Stimulated activated CD8-positive, alpha-beta memory T cell treated with anti-CD3 and anti-CD28 coated beads, Interleukin-12 subunit alpha, Interleukin-12 subunit beta, amount 100 ng/mL, for 24 hours (primary cell): ENCODE measurements at regions not wholly inside any gene's neighbourhood (a gene's known extent, or its start where the extent isn't known, plus 50 kb on each side); places are given as distances from the start of the nearest gene placed in this dataset.
"Not testable (repeated sequence)": the region's sequence is repeated elsewhere in the genome, so short reads cannot be mapped to it uniquely, and the experiment has no call there.

ENCODE experiments used
- DNase-seq: peaks from one replicate; pipeline ENCODE4 v3.0.0-alpha.2; 2020; ENCODE audit errors: extremely low read depth

DNA sequence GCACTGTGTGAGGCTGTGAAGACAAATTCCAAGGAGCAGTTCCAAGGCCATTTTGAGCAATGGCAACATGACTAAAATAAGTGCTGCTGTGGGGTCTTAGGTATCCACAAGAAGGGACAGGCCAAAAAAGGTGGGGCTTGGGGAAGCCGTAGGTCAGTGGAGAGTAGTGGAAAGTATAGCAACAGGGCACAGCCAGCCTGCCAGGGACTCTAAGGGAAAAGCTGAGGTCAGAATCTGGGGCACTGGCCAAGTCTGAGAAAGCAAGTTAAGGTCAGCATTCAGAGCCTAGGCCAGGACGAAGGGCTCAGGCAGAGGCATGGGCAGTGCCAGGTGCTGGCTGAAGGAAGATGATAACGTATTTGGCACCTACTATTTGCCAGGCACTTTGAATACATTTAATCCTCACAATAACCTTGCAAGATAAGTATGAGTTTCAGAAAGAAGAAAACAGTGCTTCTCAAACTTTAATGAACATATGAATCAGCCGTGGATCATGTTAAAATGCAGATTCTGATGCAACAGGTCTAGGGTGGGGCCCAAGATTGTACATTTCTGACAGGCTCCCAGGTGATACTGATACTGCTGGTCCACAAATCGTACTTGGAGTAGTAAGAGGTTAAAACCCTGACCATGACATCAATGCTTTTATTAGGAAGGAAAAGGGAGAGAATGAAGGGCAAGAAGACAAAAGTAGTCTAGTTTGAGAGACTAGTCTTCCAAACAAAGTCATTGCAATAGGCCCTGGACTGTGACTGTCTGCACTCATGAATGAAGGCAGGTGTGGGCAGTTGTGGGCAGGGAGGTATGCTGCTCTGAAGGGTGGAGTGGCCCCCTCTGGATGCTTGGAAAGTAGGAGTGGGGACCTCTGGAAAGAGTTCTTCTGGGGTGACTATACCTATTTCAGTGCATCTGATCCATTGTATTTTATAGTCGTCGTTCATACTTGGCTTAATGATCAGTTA, 106.3 kb upstream of the ANKRD28 start:
- no peak for DNase-seq

DNA sequence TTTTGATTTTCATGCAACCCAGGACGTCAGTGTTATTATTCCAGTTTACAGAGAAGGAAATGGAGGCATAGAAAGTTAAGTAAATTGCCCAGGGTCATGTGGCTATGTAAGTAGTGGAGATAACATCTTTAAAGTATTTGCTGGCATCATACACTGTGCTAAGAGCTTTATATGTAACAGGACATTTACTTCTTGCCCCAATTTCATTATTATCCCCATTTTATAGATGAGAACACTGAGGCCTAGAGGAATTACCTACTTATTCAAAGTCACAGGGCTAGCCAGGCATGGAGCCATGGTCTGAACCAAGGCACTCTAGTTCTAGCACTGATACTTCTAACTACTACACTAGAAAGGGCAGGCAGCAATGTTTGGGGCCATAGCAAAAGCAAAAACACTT, 107.3 kb upstream of the ANKRD28 start:
- DNase-seq = no peak

DNA sequence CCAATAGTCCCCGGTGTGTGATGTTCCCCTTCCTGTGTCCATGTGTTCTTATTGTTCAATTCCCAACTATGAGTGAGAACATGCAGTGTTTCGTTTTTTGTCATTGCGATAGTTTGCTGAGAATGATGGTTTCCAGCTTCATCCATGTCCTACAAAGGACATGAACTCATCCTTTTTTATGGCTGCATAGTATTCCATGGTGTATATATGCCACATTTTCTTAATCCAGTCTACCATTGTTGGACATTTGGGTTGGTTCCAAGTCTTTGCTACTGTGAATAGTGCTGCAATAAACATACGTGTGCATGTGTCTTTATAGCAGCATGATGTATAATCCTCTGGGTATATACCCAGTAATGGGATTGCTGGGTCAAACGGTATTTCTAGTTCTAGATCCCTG, 109.6 kb upstream of the ANKRD28 start:
- DNase-seq = not testable (repeated sequence)

DNA sequence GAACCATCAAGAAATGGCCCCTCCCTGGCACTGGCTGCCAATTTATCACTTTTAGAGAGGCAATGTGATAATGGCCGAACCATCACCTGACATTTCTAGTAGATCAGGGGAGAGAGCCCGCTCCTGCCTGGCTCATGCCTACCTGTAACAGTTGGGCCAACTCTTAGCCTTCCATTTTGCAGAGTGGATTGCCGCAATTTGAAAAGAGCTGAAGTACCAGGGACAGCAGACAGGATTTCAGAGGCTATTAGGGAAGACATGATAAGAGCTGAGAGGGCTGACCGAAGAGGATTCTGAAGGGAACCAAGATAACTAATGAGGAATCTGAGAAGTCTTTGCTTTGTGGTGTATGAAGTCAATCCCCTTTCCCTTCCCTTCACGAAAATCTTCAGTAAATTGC, 121.2 kb upstream of the ANKRD28 start:
- DNase-seq = no peak

DNA sequence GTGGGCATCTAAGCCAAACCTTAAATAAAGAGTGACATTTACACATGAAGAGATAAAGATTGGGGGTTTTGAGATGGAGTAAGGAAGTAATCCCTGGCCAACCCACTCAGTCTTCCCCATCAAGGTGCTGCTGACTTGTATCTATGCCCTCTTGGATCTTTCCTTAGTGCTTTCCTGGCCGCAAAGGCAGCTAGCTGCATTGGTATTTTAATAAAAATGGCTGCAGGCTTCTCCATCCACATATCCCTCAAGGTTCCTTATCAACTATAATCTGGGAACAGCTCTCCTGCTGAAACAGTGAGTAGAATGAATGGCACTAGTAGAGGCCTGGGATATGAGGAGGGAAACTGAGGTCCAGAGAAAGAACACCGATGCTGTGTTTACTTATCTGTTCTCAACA, 122.2 kb upstream of the ANKRD28 start:
- no peak for DNase-seq

DNA sequence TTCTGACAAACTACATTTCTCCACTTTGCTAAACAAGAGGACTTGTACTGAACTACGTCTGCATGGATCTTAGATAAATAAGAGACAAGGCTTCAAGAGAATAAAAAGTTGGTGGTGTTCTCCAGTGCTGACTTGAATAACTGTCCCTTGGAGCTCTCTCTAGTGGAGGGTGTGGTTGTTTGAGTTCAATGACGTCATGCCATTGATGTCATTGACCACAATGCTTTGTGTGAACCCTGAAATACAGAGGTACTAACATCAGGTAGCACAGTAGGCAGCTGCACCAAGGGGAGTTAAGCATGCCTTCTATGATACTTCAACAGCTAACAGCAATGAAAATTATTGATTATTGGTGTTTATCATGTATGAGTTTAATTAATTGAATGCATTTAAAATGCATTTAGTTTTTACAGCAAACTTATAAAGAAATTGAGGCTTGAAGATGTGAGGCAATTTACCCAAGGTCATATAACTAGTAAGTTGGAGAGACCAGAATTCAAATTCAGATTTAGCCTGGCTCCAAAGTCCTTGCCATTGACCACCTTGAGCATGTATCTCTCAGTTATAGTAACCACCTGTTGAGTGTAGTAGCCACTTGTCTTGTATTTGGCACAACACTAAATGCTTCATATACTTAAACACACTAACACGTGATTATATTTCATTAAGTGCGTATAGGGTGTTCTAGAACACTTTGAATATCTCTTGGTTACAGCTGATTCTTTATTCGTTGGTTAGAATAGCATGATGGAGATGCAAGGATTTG, 126.0 kb upstream of the ANKRD28 start:
- DNase-seq = no peak

DNA sequence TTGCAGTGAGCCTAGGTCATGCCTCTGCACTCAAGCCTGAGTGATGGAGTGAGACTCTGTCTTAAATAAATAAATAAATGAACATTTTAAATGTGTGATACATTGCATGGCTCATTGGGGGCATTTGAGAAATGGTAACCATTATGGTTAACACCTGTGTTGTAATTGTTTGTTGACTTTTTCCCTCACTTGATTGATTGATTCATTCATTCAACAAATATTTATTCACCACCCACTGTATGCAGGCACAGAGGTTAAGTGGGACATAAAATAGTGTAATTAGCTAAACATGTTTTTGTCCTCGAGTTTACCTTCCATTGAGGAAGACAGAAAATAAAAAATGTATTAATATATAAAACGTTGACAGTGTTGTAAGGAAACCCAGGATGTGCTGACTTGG, 127.1 kb upstream of the ANKRD28 start:
- DNase-seq = no peak

DNA sequence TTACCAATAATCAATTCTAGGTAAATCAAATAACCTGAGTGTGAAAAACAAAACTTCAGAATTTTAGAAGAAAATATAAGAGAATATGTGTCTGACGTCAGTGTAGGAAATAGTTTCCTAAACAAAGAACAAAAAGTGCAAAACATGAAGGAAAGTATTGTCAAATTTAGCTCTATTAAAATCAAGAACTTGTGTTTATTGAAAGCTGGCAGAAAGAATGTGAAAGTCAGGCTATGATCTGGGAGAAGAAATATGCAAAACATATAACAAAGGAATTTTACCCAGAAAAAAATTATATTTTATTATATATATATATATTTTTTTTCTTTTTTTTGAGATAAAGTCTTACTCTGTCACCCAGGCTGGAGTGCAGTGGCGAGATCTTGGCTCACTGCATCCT, 129.1 kb upstream of the ANKRD28 start:
- no peak for DNase-seq

DNA sequence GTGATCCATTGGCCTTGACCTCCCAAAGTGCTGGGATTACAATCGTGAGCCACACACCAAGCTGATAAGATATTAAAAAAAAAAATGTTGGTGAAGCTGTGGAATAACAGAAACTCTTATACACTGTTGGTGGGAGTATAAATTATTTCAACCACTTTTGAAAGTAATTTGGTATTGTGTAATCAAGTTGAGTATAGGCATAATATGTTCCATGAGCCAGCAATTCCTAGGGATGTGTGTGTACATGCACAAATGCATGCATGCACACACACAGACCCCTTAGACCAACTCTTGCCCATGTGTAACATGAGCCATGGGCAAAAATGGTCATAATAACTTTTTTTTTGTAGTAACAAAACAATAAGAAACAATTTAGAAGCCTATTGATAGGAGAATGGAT, 130.2 kb upstream of the ANKRD28 start:
- DNase-seq = no peak

DNA sequence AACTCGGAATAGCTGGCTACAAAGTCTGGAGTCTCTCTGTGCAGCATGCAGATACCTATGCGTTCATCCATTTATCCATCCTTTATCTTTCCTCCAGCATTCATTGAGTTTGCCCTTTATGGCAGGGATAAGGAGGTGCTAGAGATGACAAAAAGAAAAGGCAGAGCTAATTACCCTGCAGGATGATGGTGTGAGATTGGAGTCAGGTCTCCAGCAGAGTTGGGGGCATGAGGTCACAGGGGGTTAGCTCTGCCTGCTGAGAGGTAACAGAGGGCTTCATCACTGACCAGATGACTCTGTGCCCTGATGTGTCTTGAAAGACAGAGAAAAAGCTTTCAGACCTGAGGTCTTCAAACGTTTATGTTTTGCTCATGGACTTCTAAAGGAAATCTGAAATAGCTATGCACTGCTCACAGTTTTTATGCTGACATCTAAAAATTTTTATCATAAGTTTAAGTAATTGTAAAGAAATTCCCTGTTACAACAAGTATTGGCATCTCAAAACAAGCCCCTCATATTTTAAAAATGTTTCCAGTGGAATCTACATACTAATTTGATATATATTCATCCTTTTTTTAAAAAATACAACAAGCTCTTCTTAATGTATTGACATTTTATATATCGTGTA, 132.3 kb upstream of the ANKRD28 start:
- no peak for DNase-seq

DNA sequence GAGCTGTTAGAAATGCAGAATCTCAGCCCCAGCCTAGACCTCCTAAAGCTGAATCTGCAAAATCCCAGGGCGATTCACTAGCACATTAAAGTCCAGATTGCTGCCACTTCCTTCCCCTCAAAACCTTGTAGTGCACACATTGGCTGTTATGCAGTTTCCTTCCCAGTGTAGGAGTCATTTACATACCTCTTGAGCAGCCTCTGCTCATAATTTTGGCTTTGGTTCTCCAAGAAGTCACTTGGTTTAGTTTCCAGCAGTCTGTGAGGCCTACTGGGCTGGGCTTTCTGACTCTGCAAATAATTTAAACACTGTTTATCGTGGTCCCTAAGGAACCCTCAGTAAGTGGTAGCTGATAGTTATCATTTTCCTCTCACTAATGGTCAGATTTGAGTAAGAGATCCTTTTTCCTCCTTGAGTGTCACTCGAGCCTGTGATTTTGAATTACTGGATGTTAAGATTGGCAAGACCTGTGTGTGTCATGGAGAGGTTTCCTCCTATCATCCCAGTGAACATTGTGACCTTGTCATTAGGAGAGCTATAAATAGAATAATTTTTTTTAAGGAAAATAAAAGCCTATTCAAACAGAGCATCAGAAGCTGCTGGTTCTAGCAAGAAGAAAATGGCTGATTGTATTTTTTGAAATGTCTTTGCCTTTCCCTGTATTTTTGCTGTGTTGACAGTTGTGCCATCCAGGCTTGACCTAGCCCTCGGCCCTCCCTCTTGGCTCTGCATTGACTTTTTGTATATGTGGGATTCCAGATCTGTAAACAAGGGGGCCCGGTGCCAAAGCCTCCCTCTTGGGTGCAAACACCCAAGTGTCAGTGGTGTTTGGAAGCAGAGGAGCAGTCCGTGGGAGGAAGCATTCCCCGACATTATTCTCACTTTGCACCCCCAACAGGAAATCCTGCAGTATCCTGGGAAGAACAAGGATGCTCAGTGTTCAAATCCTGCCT, 134.8 kb upstream of the ANKRD28 start:
- no peak for DNase-seq

DNA sequence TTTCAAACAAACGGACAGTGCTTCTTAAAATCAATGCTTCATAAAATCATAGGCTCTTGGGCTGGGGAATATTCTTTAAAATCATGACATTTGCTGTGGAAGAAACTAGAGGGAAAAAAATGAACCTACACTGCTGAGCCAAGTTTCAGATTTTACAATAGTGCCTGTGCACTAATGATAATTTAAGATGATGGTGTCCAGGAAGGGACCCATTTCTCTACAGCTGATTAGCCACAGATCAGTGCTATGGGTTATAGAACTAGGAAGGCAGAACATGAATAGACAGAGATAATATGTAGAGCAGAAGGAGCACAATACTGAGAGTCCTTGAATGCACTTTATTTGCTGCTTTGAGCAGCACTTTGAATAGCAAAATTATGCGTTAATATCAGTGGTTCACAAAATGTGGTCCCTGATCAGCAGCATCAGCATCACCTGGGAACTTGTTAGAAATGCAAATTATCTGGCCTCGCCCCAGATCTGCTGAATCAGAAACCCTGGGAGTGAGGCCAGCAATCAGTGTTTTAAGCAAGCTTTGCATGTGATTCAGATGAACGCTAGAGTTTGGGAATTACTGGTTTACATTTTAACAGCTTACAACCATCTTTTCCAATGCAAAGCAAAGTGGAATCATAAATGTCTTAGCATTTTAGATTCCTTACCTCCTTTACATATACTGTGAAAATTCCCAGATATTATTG, 135.8 kb upstream of the ANKRD28 start:
- no peak for DNase-seq

DNA sequence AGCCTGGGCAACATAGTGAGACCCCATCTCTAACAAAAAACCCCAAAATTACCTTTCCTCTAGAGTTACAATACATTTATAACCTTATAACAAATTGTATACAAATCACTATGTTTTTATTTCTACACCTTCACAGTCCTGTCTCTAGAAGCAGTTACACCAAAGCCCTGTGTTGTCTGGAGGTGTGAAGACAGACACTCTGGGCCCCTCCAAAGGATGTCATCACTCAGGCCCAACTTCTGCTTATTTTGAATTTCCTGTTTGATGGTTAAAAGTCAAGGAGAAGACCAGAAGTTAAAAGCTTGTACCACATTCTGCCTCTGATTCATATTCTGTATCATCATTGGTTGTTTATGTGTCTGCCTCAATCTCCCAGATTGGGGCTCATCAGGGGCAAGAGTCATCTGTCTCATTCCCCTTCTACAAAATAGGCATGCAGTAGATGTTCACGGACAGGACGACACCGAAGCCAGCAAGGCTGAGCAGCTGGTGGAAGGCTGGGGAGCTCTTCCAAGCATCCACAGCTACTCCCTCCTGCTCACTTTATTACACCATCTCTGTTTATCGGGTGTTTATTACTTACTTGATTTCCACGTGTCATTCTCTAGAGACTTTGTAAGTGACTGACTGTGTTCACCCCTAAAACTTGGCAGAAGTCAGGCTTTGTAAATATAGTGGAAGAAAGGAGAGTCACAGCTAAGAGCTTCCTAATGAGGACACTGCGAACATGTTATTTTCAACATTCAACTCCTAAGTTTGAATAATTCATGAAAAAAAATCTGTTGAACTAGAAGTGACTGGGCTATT, 136.8 kb upstream of the ANKRD28 start:
- no peak for DNase-seq

DNA sequence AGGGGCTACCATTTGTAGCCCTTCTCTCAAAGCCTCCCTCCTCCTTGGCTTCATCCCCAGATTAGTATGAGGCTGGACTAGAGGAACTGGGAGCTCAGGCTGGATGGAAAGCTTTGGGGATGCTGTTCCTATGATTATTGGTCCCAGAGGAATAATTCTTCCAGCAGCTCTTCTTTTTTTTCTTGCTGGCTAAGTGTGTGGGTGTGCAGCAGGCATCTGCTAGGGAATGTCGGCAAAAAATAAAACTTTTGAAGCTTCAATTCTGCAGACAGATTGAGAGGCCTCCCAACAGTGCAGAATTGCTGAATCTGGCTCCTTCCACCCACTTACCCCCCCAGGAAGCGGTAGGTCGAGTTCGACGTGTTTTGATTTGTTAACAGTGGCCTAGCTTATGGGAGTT, 138.5 kb upstream of the ANKRD28 start:
- no peak for DNase-seq

DNA sequence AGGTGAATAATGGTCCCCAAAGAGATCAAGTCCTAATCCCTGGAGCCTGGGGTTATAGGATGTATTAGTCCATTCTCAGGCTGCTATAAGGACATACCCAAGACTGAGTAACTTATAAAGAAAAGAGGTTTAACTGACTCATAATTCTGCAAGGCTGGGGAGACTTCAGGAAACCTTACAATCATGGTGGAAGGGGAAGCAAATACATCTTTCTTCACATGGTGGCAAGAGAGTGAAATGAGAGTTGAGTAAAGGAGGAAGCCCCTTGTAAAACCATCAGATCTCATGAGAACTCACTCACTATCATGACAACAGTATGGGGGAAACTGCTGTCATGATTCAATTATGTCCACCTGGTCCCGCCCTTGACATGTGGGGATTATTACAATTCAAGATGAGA, 142.9 kb upstream of the ANKRD28 start:
- no peak for DNase-seq

DNA sequence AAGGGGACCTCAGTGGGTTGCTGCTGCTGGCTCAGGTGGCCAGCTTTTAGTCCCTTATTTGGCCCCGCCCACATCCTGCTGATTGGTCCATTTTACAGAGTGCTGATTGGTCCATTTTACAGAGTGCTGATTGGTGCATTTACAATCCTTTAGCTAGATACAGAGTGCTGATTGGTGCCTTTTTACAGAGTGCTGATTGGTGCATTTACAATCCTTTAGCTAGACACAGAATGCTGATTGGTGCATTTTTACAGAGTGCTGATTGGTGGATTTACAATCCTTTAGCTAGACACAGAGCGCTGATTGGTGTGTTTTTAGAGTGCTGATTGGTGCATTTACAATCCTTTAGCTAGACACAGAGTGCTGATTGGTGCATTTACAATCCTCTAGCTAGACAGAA, 143.7 kb upstream of the ANKRD28 start:
- not testable (repeated sequence) for DNase-seq

DNA sequence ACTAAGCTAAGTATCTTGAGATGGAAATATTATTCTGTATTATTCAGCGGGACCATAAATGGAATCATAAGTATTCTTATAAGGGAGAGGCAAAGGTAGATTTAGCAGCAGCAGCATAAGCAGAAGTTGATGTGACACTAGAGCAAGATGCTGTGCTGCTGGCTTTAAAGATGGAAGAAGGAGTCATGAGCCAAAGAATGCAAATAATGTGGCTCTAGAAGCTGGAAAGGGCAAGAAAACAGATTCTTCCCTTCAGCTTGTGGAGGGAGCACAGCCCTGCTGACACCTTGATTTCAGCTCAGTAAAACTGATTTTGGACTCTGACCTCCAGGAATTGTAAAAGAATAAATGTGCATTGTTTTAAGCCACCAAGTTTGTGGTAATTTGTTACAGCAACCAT, 144.2 kb upstream of the ANKRD28 start:
- DNase-seq = no peak

DNA sequence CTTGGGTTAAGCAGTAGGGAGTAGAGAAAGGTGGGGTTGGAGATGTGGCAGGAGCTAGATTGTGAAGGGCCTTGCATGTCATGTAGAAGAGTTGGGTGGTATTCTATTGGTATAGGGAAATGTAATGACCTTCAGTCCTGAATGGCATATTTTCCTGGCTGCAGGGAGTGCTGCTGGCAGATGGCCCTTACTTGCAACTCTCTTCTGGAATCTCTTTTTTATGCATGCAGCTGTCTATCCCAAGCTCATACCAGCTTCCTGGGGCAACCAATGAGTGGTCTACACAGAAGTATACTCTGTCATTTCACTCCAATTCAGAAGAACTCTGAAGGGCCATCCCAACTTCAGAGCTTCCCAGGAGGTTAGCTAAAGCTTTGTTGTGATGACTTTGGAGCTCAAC, 144.7 kb upstream of the ANKRD28 start:
- no peak for DNase-seq

DNA sequence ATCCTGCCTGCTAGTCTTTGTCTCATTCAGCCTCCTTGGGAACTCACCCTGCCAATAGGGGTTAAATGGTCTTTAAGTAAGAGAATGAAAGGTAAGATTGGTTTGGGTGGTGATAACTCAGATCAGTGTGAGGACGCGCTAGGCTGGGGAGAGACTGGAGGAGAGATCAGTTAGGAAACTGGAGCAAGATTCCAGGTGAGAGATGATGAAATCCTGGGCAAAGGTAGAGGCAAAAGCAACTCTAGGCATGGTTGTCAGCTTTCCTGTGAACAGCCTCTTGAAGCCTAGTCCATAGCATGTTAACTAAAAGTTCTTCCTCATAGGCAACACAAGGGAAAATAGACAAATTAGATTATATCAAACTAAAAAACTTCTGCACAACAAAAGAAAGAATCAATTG, 145.2 kb upstream of the ANKRD28 start:
- DNase-seq = no peak

DNA sequence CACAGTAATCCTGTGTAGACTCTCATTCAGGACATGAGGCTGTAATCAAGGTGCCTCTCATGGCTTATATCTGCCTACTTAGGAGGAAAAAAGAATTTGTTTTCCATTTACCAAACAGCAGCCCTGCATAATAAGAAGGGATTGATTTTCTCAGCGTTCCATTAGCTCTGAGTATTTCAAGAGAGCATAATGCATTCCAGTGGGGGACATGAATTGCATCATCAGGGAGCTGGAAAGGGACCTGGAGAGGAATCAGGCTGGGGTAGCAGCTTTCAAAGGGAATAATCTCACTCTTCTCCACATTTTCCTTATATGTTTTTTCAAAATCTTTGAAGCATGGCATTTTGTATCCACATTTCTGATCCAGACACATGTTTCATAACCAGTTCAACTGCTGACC, 150.6 kb upstream of the ANKRD28 start:
- DNase-seq = no peak
